ENCODE measurements at regions not wholly inside any gene's neighbourhood (a gene's known extent, or its start where the extent isn't known, plus 50 kb on each side); places are given as distances from the start of the nearest gene placed in this dataset.
"Not testable (repeated sequence)": the region's sequence is repeated elsewhere in the genome, so short reads cannot be mapped to it uniquely, and the experiment has no call there.

DNA sequence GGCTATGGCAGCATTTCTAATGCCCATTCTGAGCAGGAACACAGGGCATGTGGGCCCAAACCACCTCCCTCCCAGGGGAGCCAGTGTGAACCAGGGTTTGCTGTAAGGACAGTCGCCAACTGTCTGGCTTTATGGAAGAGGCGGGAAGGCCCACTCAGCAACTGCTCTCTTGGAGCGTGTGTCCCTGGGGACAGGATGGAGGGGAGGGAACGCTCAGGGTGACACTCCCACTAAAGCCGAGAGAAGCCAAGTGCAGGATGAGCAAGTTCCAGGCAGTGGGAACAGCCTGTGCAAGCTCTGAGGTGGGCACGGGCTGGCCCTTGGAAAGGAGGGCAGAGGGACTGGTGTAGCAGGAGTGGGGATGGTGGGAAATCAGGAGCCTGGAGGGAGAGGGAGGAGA lies 233.0 kb upstream of the FRG2C start:
- not testable (repeated sequence) for FAIRE-seq

DNA sequence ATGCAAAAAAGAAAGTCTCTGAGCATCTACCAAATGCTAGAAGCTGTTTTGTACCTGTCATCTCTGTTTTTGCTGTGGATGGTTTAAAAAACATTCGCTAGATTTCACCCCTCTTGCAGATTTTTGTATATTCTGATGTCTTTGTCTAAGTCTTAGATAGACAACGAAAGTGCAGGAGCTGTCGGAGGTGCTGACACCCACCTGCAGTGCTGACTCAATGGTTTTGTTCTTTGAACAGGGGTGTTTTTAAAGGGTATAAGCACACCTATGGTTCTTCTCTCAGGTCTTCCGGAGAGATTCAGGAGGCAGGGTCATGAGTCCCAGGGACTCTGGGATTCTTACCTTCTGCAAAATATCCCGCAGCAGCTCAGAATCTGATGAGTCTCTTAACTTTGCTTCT lies 231.7 kb upstream of the FRG2C start:
- DNase-seq (ENCODE audit: extremely low spot score, insufficient read length, low read depth); FAIRE-seq: not testable (repeated sequence)

More for the DNA sequence above, 233.0 kb upstream of the FRG2C start:
- not testable (repeated sequence) for DNase-seq (ENCODE audit: extremely low spot score, insufficient read length, low read depth)

DNA sequence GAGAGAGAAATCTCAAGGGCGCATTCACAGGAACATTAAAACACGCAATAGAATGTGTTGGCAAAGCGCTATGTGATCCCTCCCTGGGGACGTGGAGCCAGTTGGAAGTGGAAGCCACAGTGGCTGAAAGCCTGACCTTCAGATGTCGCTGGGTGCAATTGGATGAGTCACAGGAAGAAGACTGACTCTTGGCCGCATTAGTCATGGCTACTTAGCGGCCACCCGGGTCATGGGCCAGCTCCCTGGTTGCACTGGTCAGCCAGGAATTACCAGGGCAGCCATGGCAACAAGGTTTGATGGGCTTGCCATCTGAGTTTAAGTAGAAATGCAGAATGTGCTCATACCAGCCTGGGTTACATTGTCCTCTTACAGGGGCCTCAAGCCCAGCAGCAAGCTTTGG lies 231.2 kb upstream of the FRG2C start:
- FAIRE-seq; DNase-seq (ENCODE audit: extremely low spot score, insufficient read length, low read depth): not testable (repeated sequence)

DNA sequence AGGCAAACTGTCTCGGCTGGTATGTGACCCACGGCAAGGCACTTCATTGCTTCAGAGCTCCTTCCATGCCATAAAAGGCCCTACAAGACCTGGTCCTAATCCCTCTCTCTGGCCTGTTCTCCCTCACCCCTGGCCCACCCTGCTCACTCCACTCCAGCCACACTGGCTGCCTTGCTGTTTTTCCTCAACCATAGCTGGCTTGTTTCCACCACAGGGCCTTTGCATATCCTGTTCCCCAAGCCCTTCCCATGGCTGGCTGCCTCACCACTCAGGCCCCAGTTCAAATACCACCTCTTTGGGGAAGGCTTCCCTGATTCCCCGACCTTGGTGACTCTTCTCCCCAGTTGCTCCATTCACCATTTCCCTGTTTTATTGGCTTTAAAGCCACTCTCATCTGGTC lies 230.8 kb upstream of the FRG2C start:
- FAIRE-seq; DNase-seq (ENCODE audit: extremely low spot score, insufficient read length, low read depth): not testable (repeated sequence)

DNA sequence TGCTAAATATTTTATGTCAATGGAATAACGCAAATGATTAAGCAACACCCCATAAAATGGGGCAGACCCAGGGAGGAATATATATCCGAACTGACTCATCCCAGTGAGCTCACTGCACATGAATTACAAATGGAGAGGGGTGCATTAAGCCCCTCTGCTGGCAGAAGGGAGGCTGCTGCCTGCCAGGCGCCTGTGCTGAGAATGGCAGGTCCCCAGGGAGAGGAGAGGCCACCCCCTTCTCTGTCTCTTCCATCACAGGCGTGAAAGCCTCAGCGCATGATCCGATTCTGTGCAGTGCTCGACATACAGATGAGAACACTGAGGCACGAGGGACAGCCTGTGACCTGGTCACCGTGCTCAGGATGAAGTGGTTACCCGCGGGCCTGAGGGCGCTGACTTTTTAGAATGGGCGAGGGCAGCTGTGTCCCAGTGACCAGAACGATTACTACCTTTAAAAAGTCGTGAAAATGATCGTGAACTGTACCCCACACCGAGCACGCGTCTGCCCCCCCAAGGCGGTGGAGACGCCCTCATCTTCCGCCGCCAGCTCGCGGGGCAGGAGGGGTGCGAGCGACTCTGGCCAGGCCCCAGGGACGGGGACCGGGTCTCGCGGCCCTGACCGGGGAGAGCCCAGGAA lies 229.7 kb upstream of the FRG2C start:
- not testable (repeated sequence) for FAIRE-seq; DNase-seq (ENCODE audit: extremely low spot score, insufficient read length, low read depth)

DNA sequence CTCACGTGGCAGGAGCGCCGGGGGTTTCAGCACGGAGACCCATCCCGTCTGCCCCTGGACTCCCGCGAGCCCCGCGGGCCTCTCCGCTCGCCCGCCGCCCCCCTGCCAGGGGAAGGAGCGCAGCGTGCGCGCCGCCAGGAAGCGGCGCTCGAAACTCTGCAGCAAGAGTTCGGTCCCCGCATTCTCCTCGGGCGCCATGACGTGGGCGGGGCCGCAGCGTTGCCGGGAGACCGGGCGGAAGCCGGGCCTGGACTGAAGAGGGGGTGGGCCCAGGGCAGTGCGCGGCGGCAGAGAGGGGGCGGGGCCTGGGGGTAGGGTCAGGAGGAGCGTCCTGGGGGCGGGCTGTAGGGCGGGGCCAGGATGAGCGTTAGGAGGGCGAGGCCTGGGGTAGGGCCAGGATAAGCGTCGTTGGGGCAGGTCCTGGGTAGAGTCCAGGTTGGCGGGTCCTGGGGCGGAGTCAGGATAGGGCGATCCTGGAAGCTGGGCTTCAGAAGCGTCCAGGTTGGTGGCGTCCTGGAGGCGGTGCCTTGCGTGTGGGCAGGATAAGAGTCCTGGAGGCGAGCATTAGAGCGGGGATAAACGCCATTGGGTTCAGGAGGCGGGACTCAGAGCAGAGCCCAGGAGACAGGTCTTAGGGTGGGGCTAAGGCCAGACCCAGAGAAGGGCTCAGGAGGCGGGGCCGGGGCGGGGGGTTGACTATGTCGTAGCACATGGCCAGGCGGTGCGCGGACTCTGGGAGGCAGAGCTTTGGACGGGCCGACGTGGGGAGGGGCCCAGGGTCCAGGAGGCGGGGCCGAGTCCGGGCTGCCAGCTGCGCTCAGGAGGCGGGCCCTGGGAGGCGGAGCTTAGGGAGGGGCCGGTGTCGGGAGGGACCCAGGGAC lies 229.0 kb upstream of the FRG2C start:
- peak; percentile 86 for DNase-seq (ENCODE audit: extremely low spot score, insufficient read length, low read depth)
- peak; percentile 87 for FAIRE-seq

DNA sequence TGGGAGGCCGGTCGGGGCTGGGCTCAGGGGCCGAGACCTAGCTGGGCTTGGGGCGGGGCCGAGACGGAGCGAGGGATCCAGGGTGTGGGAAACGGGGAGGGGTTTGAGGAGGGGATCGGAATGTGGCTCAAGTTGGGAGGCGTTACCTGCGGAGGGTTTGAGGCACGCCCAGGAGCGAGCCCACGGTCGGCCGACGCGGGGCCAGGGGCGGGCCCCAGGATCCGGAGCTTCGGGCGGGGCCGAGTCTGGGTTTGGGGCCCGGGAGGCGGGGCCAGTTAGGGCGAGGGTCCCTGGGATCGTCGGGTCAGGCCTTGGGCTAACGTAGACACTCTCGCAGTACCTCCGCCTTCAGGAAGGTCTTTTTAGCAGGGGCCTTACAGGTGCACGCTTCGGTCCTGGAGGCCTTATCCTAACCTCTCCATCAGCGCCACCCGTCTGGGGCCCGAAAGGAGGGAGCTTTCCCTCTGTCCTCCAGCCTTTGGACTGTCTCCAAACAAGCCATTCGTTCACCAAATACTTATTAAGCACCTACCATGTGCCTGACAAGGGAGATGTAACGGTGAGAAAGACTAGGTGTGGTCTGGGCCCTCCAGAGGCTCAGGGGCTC lies 228.2 kb upstream of the FRG2C start:
- not testable (repeated sequence) for FAIRE-seq; DNase-seq (ENCODE audit: extremely low spot score, insufficient read length, low read depth)

DNA sequence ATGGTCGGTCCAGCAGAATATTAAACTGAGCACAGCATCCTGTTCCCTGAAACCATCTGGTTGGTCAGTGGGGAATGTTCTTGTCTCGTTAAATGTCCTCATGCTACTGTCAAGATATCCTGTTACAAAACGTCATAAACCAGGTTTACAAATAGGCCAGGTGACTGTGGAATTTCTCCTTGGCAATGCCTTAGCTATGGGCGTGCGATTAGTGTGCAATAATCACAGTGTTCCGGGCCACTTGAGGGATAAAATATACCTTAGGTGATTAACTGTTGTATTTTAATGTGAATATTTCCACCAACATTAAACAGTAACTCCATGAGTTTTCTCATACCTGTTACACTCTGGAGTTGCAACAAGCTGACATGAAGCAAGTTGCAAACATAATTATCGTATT lies 223.1 kb upstream of the FRG2C start:
- not testable (repeated sequence) for DNase-seq (ENCODE audit: extremely low spot score, insufficient read length, low read depth); FAIRE-seq

DNA sequence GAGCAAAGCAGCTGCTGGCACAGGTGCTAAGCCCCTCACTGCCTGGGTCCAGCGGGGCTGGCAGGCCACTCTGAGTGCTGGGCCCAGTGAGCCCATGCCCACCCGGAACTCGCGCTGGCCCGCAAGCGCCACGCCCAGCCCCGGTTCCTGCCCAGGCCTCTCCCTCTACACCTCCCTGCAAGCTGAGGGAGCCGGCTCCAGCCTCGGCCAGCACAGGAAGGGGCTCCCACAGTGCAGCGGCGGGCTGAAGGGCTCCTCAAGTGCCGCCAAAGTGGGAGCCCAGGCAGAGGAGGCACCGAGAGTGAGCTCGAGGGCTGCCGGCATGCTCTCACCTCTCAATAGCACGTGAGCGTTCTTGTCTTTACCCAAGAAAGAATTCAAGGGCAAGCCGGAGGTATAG lies 219.5 kb upstream of the FRG2C start:
- not testable (repeated sequence) for DNase-seq (ENCODE audit: extremely low spot score, insufficient read length, low read depth); FAIRE-seq

DNA sequence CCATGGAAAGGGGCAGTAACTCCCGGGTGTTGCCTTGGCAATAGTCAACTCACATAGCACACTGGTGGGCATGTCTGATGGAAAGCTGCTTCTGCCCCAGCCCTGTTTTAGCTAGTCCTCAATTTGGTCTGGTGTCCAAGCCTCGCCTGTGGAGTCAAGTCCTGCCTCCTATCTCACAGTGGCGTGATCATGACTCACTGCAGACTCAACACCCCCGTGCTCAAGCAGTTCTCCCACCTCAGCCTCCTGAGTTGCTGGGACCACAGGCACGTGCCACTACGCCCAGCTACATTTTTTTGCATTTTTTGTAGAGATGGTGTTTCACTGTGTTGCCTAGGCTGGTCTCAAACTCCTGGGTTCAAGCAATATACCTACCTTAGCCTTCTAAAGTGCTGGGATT lies 218.9 kb upstream of the FRG2C start:
- not testable (repeated sequence) for FAIRE-seq; DNase-seq (ENCODE audit: extremely low spot score, insufficient read length, low read depth)

DNA sequence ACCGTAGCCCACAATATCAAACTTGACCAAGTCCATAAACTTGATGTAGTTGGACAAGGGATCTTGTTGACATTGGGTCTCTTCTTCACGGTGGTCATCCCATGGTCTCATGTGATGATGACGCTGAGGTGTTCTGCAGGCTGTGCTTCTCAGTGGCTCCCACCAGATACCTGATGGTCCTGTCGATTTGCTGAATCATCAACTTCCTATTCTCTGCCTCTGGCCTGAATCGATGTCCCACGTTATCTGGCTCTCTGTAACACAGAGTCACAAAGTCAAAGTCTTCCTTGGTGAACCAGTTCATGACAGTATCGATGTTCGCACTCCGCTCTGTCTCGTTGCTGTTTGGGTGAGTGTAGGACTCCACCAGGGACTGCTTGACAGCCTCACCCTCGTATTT lies 217.2 kb upstream of the FRG2C start:
- DNase-seq (ENCODE audit: extremely low spot score, insufficient read length, low read depth); FAIRE-seq: not testable (repeated sequence)

DNA sequence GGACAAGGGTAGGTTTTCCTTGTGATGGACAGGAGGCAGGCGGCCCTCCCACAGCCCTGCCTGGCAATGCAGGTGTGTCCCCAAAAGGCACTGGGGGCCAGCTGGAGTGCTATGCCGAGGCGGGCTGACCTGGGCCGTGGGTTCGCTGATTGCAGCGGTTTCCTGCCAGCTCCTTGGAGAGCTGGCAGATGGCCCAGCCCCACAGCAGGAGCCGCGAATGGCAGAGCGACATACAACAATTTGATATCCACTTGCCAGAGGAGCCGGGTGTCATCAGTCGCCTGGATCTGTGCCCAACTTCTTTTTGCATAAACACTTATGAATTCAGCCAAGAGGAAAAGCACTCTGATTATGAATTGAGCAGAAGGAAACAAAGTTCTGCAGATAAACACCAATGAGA lies 210.8 kb upstream of the FRG2C start:
- not testable (repeated sequence) for FAIRE-seq; DNase-seq (ENCODE audit: extremely low spot score, insufficient read length, low read depth)

DNA sequence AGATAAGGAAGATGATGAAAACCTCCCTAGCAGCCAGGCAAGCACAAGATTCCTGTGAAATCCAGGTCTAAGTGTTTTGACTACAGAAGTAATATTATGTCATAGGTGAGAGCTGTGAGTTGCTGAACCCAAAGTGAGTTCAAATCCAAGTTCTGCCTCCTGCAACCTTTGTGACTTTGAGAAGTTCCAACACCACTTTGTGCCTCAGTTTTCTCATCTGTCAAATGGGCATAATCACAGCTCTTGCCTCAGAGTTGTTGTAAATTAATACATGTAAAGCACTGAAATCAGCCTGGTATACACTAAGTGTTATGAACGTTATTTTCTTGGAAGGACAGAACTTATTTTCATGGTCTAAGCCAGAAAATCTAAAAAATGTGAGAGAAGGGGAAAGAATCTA lies 210.3 kb upstream of the FRG2C start:
- DNase-seq (ENCODE audit: extremely low spot score, insufficient read length, low read depth); FAIRE-seq: not testable (repeated sequence)

DNA sequence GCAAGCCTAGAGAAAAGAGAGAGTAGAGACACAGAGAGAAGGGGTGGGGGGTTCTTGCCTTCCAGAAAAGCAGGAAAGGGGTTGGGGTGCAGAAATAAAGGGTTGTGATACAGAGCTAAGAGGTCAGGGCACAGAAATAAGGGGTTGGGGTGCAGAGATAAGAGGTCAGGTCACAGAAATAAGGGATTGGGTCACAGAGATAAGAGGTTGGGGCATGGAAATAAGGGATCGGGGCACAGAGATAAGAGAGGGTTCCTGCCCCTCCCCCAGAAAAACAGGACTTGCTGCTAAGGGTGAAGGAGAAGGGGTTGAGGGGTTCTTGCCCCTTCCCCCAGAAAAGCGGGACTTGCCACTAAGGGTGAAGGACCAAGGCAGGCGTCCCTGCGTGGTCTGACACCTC lies 189.6 kb upstream of the FRG2C start:
- FAIRE-seq; DNase-seq (ENCODE audit: extremely low spot score, insufficient read length, low read depth): not testable (repeated sequence)

DNA sequence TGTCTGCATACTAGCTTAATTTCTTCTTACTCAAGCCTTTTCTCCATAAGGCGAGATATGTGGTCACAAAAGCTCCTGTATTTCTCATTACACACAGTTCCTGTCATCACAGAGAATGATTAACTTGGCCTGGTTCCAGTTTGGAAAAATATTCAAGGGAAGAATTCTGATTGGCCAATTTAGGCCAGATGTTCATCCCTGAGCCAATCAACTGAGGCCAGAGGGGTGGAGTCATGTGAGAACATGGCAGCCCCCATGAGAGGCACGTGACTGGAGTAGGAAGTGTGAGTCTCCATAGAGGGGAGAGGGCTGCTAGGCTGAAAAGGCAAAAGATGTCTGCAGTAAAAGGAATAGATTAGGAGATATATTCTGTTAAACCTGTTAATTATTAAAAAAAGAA lies 167.5 kb upstream of the FRG2C start:
- not testable (repeated sequence) for DNase-seq (ENCODE audit: extremely low spot score, insufficient read length, low read depth); FAIRE-seq

DNA sequence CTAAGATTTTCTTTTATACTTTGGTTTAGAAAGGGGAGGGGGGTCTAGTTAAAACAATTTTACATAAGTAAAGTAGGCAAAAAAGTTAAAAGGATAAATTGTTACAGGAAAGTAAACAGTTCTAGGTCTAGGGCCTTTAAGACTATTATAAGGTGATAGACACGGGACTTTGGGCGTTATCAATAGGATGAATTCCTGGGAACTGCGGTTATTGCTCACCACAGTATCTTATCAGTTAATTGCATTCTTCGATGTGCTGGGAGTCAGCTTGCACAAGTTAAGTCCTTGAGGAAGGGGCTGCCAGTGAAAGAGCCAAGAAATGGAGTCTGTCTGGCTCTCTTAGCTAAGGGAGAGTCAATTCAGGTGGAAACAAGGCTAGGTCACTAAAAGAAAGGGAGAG lies 163.8 kb upstream of the FRG2C start:
- DNase-seq (ENCODE audit: extremely low spot score, insufficient read length, low read depth); FAIRE-seq: not testable (repeated sequence)

DNA sequence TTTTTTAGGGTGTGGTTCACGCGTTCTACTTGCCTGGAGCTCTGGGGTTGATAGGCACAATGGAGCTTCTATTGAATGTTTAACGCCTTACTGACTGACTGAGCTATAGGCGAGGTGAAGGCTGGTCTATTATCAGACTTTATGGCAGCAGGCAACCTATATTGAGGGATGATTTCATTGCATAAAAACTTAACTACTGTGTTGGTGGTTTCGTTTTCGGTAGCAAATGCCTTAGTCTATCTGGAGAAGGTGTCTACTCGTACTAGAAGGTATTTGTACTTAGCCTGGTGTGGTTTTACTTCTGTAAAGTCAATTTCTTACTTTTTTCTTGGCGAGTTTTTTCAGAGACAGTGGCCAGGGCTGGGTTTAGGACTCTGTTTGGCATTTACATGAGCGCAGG lies 162.0 kb upstream of the FRG2C start:
- not testable (repeated sequence) for DNase-seq (ENCODE audit: extremely low spot score, insufficient read length, low read depth); FAIRE-seq

DNA sequence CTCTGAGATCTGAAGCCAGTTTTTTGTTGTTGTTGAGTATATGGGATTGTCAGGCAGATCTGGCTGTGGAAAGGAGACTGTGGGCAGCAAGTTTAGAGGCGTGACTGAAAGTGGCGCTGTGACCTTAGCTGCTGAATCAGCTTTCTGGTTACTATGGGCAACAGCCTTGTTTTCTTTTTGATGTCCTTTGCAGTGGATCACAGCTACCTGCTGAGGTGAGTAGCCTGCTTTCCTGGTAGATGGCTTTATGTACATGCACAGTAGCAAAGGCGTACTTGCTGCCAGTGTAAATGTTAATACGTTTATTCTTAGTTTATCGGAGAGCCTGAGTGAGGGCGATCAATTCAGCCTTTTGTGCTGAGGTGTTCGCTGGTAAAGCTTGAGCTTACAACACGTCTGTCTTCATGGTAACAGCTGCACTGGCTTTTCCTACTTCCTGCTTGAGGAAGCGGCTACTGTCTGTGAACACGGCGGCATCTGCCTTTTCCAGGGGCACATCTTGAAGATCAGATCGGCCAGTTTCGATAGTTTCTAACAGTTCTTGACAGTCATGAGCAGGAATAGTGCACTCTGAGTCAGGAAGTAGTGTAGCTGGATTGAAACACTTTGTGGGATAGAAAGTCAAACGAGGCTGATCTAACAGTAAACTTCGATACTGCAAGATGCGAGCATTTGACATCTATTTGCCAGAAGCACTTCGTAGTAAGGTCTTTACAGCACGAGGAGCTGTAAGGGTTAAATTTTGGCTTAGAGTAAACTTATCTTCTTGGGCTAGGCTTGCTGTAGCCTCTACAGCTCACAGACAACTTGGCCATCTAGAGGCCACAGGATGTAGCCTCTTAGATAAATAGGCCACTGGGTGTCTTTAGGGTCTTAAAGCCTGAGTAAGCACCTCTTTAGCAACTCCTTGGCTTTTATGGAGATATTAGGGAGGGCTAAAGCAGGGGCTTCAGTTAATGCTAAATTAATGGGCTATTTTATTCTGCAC lies 161.1 kb upstream of the FRG2C start:
- not testable (repeated sequence) for FAIRE-seq; DNase-seq (ENCODE audit: extremely low spot score, insufficient read length, low read depth)

DNA sequence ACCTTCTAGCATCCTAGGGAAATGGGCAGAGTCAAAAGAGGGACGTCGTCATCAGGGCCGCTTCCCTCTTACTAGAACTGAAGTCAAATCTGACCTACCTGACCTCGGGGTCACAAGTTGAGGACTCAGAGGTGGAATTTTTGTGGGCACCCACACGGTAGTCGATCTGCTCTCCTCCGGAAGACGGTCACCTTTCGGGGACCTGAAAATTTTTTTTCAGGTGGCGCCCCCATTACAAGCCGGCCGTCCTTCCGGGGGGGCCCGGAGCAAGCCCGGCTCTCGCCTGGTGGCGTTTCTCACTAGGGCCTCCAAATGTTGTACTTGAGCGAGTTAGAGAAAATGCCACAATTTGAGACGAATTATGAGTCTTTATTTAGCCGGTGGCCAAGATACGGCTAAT lies 157.5 kb upstream of the FRG2C start:
- DNase-seq (ENCODE audit: extremely low spot score, insufficient read length, low read depth) (no peak), FAIRE-seq (no peak)
